HEK293 (cell line): ENCODE measurements at regions not wholly inside any gene's neighbourhood (a gene's known extent, or its start where the extent isn't known, plus 50 kb on each side); places are given as distances from the start of the nearest gene placed in this dataset.

Source experiments
- CTCF ChIA-PET: fragments of 350-600 bp; formaldehyde crosslinking; extraction: SDS; loops from one replicate; lab custom pipeline; 2021; ENCODE audit warnings: antibody characterized with exemption; lab: Yijun Ruan, JAX
- POLR2A ChIA-PET: fragments of 300-600 bp; formaldehyde crosslinking; extraction: SDS; loops from one replicate; lab custom pipeline; 2020; ENCODE audit warnings: antibody characterized with exemption, inconsistent platforms; lab: Yijun Ruan, JAX
- H3K27ac ChIP-seq: fragments of 200-500 bp; sonication (Bioruptor generic); 2 replicates; pipeline ENCODE4 v1.5.1; 2014; ENCODE audit warnings: low read depth, low read length, control low read depth, inconsistent platforms; ENCODE audit errors: extremely low read depth
- H3K36me3 ChIP-seq, 2 experiments: fragments of 200-500 bp in 1 of 2; sonication (Bioruptor generic) in 1 of 2; 1 replicate in 1 of 2; 2 replicates in 1 of 2; pipeline ENCODE4 v1.5.1; 2014 to 2017; ENCODE audit warnings: inconsistent platforms in 2 of 2, low read length in 2 of 2; ENCODE audit not compliant: control insufficient read depth in 2 of 2, insufficient read depth in 1 of 2
- H3K4me1 ChIP-seq: fragments of 200-500 bp; sonication (Bioruptor generic); 2 replicates; pipeline ENCODE4 v1.5.1; 2014; ENCODE audit warnings: mild to moderate bottlenecking, low read length, inconsistent platforms; ENCODE audit not compliant: control insufficient read depth, insufficient read depth
- H3K4me3 ChIP-seq: 2 replicates; pipeline ENCODE4 v1.5.1; 2011; ENCODE audit warnings: low read depth, mild to moderate bottlenecking, control low read depth, low read length, moderate library complexity
- H3K9me3 ChIP-seq: fragments of 200-500 bp; sonication (Bioruptor generic); 2 replicates; pipeline ENCODE4 v1.5.1; 2014; ENCODE audit warnings: low read depth, low read length, inconsistent platforms; ENCODE audit not compliant: control insufficient read depth, insufficient read depth
- EGR2 ChIP-seq: fragments of 450-650 bp; formaldehyde crosslinking; IDR thresholded peaks from 2 replicates; pipeline ENCODE4 v1.5.1; 2016; ENCODE audit warnings: low read depth, missing biosample characterization, missing genetic modification characterization
- FEZF1 ChIP-seq: fragments of 450-650 bp; formaldehyde crosslinking; IDR thresholded peaks from 2 replicates; pipeline ENCODE4 v1.5.1; 2016; ENCODE audit warnings: missing biosample characterization, missing genetic modification characterization
- GLI2 ChIP-seq: fragments of 450-650 bp; formaldehyde crosslinking; IDR thresholded peaks from 2 replicates; pipeline ENCODE4; 2017; ENCODE audit warnings: missing biosample characterization, missing genetic modification characterization, low read depth, borderline replicate concordance
- GLI4 ChIP-seq: fragments of 450-650 bp; formaldehyde crosslinking; IDR thresholded peaks from 2 replicates; pipeline ENCODE4 v1.5.1; 2016; ENCODE audit warnings: missing biosample characterization, missing genetic modification characterization
- HOXA7 ChIP-seq: sonication (generic); formaldehyde crosslinking; IDR thresholded peaks from 2 replicates; pipeline ENCODE4 v1.8.1; 2022; ENCODE audit warnings: missing genetic modification reagents, borderline replicate concordance
- IKZF3 ChIP-seq: fragments of 450-650 bp; IDR thresholded peaks from 2 replicates; pipeline ENCODE4 v1.5.0; 2018; ENCODE audit warnings: missing biosample characterization, mild to moderate bottlenecking, missing genetic modification characterization, moderate library complexity
- MYNN ChIP-seq: fragments of 450-650 bp; formaldehyde crosslinking; IDR thresholded peaks from 2 replicates; pipeline ENCODE4 v1.5.1; 2016; ENCODE audit warnings: missing biosample characterization, missing genetic modification characterization, borderline replicate concordance
- PRDM4 ChIP-seq: fragments of 450-650 bp; formaldehyde crosslinking; IDR thresholded peaks from 2 replicates; pipeline ENCODE4 v1.5.1; 2017; ENCODE audit warnings: missing biosample characterization, missing genetic modification characterization
- SCRT2 ChIP-seq: fragments of 450-650 bp; formaldehyde crosslinking; IDR thresholded peaks from 2 replicates; pipeline ENCODE4 v1.5.1; 2016; ENCODE audit warnings: missing biosample characterization, missing genetic modification characterization
- ZBTB6 ChIP-seq: fragments of 450-650 bp; formaldehyde crosslinking; IDR thresholded peaks from 2 replicates; pipeline ENCODE4 v1.5.1; 2017; ENCODE audit warnings: missing biosample characterization, missing genetic modification characterization
- ZNF140 ChIP-seq: fragments of 450-650 bp; formaldehyde crosslinking; IDR thresholded peaks from 2 replicates; pipeline ENCODE4 v1.5.1; 2016; ENCODE audit warnings: missing biosample characterization, missing genetic modification characterization
- ZNF19 ChIP-seq: fragments of 450-650 bp; formaldehyde crosslinking; IDR thresholded peaks from 2 replicates; pipeline ENCODE4; 2016; ENCODE audit warnings: missing biosample characterization, missing genetic modification characterization, low read depth
- ZNF221 ChIP-seq: fragments of 450-650 bp; formaldehyde crosslinking; IDR thresholded peaks from 2 replicates; pipeline ENCODE4 v1.5.1; 2017; ENCODE audit warnings: missing biosample characterization, missing genetic modification characterization, borderline replicate concordance
- ZNF311 ChIP-seq: fragments of 450-650 bp; formaldehyde crosslinking; IDR thresholded peaks from 2 replicates; pipeline ENCODE4 v1.5.1; 2017; ENCODE audit warnings: missing biosample characterization, missing genetic modification characterization, borderline replicate concordance
- ZNF426 ChIP-seq: fragments of 450-650 bp; formaldehyde crosslinking; IDR thresholded peaks from 2 replicates; pipeline ENCODE4 v1.5.1; 2017; ENCODE audit warnings: missing biosample characterization, missing genetic modification characterization, mild to moderate bottlenecking, inconsistent platforms, moderate library complexity
- ZNF488 ChIP-seq: fragments of 450-650 bp; formaldehyde crosslinking; IDR thresholded peaks from 2 replicates; pipeline ENCODE4 v1.5.1; 2016; ENCODE audit warnings: missing biosample characterization, missing genetic modification characterization
- ZNF514 ChIP-seq: fragments of 450-650 bp; formaldehyde crosslinking; IDR thresholded peaks from 2 replicates; pipeline ENCODE4 v1.5.1; 2016; ENCODE audit warnings: missing biosample characterization, missing genetic modification characterization
- ZNF548 ChIP-seq: fragments of 450-650 bp; formaldehyde crosslinking; IDR thresholded peaks from 2 replicates; pipeline ENCODE4 v1.5.1; 2016; ENCODE audit warnings: missing biosample characterization, missing genetic modification characterization
- ZNF558 ChIP-seq: fragments of 450-650 bp; formaldehyde crosslinking; IDR thresholded peaks from 2 replicates; pipeline ENCODE4 v1.5.1; 2016; ENCODE audit warnings: missing biosample characterization, missing genetic modification characterization
- ZNF624 ChIP-seq: fragments of 450-650 bp; formaldehyde crosslinking; IDR thresholded peaks from 2 replicates; pipeline ENCODE4 v1.5.1; 2017; ENCODE audit warnings: missing biosample characterization, missing genetic modification characterization
- ZNF670 ChIP-seq: fragments of 450-650 bp; formaldehyde crosslinking; IDR thresholded peaks from 2 replicates; pipeline ENCODE4 v1.5.1; 2016; ENCODE audit warnings: missing biosample characterization, missing genetic modification characterization, low read depth
- ZNF777 ChIP-seq: fragments of 450-650 bp; formaldehyde crosslinking; IDR thresholded peaks from 2 replicates; pipeline ENCODE4 v1.5.1; 2017; ENCODE audit warnings: missing biosample characterization, missing genetic modification characterization, borderline replicate concordance
- ZNF843 ChIP-seq: fragments of 450-650 bp; formaldehyde crosslinking; IDR thresholded peaks from 2 replicates; pipeline ENCODE4 v1.5.1; 2016; ENCODE audit warnings: missing biosample characterization, missing genetic modification characterization
- TF ChIP-seq, protein P1 (sequence below): fragments of 450-650 bp; formaldehyde crosslinking; IDR thresholded peaks from 2 replicates; pipeline ENCODE4 v1.5.1; 2016; ENCODE audit warnings: missing biosample characterization, missing genetic modification characterization
- TF ChIP-seq, protein P2 (sequence below): fragments of 450-650 bp; formaldehyde crosslinking; IDR thresholded peaks from 2 replicates; pipeline ENCODE4 v1.5.1; 2016; ENCODE audit warnings: missing biosample characterization, missing genetic modification characterization
- TF ChIP-seq, protein P3 (sequence below): fragments of 450-650 bp; formaldehyde crosslinking; IDR thresholded peaks from 2 replicates; pipeline ENCODE4 v1.5.1; 2016; ENCODE audit warnings: missing biosample characterization, missing genetic modification characterization
- TF ChIP-seq, protein P4 (sequence below): fragments of 450-650 bp; formaldehyde crosslinking; IDR thresholded peaks from 2 replicates; pipeline ENCODE4 v1.5.1; 2016; ENCODE audit warnings: missing biosample characterization, missing genetic modification characterization

GRCh38 chr7:84508606-84509005 lies 314.0 kb upstream of the SEMA3A start (continued):
- TF ChIP-seq, protein P1, sequence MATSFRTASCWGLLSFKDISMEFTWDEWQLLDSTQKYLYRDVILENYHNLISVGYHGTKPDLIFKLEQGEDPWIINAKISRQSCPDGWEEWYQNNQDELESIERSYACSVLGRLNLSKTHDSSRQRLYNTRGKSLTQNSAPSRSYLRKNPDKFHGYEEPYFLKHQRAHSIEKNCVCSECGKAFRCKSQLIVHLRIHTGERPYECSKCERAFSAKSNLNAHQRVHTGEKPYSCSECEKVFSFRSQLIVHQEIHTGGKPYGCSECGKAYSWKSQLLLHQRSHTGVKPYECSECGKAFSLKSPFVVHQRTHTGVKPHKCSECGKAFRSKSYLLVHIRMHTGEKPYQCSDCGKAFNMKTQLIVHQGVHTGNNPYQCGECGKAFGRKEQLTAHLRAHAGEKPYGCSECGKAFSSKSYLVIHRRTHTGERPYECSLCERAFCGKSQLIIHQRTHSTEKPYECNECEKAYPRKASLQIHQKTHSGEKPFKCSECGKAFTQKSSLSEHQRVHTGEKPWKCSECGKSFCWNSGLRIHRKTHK (tag by site-specific recombination): no peak
- TF ChIP-seq ZNF624 (tag by site-specific recombination) (no peak), ZNF548 (tag by site-specific recombination) (no peak), ZNF777 (tag by site-specific recombination) (no peak), GLI4 (tag by site-specific recombination) (no peak), SCRT2 (tag by site-specific recombination) (no peak), ZNF311 (tag by site-specific recombination) (no peak), ZNF19 (tag by site-specific recombination) (no peak), ZNF514 (tag by site-specific recombination) (no peak)

DNA sequence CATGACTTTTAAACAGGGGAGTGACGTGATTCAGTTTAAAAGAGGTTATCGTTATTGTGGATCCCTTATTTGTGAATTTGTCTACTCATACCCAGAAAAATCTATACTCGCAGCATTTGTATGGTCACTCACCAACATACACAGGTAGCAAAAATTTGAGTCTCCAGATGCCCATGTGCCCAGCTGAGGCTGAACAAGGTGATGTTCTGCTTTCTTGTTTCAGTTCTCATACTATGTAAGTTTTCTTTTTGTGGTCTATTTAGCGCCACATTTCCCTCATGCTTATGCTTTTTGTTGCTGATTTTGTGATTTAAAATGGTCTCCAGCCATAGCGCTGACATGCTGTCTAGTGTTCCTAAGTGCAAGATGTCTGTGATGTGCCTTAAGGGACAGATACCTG lies 312.9 kb upstream of the SEMA3A start:
- ChIA-PET CTCF (interaction anchor here (0.5 kb wide), 1 partner anchor 407 kb away, joined by 4 read pairs; no protein-coding TSS in a partner anchor), POLR2A (no interaction called here)
- Histone ChIP-seq H3K27ac (no peak overlapping the region), H3K9me3 (no peaks in the 10 kb centered on the region), H3K36me3 (no peaks in the 10 kb centered on the region), H3K4me3 (no peak overlapping the region), H3K4me1 (no peaks in the 10 kb centered on the region)
- no peak for TF ChIP-seq ZNF221
- TF ChIP-seq ZBTB6: no peak
- no peak for TF ChIP-seq EGR2 (tag by site-specific recombination)
- TF ChIP-seq IKZF3: no peak
- TF ChIP-seq ZNF670 (tag by site-specific recombination): no peak
- TF ChIP-seq GLI2 (tag by site-specific recombination): no peak
- TF ChIP-seq ZNF140 (tag by site-specific recombination): no peak
- no peak for TF ChIP-seq HOXA7 (CRISPR knock-in tag)
- TF ChIP-seq, protein P2, sequence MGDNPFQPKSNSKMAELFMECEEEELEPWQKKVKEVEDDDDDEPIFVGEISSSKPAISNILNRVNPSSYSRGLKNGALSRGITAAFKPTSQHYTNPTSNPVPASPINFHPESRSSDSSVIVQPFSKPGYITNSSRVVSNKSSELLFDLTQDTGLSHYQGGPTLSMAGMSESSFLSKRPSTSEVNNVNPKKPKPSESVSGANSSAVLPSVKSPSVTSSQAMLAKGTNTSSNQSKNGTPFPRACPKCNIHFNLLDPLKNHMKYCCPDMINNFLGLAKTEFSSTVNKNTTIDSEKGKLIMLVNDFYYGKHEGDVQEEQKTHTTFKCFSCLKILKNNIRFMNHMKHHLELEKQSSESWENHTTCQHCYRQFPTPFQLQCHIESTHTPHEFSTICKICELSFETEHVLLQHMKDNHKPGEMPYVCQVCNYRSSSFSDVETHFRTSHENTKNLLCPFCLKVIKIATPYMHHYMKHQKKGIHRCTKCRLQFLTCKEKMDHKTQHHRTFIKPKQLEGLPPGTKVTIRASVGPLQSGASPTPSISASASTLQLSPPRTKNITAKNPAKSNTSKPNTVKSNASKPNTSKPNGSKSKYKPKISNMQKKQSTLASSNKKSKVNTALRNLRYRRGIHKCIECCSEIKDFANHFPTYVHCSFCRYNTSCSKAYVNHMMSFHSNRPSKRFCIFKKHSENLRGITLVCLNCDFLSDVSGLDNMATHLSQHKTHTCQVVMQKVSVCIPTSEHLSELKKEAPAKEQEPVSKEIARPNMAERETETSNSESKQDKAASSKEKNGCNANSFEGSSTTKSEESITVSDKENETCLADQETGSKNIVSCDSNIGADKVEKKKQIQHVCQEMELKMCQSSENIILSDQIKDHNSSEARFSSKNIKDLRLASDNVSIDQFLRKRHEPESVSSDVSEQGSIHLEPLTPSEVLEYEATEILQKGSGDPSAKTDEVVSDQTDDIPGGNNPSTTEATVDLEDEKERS (tag by site-specific recombination): no peak
- TF ChIP-seq ZNF843 (tag by site-specific recombination): no peak
- TF ChIP-seq ZNF488 (tag by site-specific recombination): no peak
- TF ChIP-seq ZNF426 (tag by site-specific recombination): no peak
- TF ChIP-seq PRDM4 (tag by site-specific recombination): no peak
- TF ChIP-seq, protein P3, sequence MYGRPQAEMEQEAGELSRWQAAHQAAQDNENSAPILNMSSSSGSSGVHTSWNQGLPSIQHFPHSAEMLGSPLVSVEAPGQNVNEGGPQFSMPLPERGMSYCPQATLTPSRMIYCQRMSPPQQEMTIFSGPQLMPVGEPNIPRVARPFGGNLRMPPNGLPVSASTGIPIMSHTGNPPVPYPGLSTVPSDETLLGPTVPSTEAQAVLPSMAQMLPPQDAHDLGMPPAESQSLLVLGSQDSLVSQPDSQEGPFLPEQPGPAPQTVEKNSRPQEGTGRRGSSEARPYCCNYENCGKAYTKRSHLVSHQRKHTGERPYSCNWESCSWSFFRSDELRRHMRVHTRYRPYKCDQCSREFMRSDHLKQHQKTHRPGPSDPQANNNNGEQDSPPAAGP (tag by site-specific recombination): no peak
- TF ChIP-seq FEZF1 (tag by site-specific recombination): no peak
- TF ChIP-seq, protein P4, sequence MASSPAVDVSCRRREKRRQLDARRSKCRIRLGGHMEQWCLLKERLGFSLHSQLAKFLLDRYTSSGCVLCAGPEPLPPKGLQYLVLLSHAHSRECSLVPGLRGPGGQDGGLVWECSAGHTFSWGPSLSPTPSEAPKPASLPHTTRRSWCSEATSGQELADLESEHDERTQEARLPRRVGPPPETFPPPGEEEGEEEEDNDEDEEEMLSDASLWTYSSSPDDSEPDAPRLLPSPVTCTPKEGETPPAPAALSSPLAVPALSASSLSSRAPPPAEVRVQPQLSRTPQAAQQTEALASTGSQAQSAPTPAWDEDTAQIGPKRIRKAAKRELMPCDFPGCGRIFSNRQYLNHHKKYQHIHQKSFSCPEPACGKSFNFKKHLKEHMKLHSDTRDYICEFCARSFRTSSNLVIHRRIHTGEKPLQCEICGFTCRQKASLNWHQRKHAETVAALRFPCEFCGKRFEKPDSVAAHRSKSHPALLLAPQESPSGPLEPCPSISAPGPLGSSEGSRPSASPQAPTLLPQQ (tag by site-specific recombination): no peak
- TF ChIP-seq ZNF558 (tag by site-specific recombination): no peak
- TF ChIP-seq MYNN (tag by site-specific recombination): no peak
